A673 (cell line): ENCODE measurements at regions not wholly inside any gene's neighbourhood (a gene's known extent, or its start where the extent isn't known, plus 50 kb on each side); places are given as distances from the start of the nearest gene placed in this dataset.

Experiments
- BruUV-seq: library from RNA; stranded (reverse); fragments of 400-500 nt; replicated peaks from 2 replicates; lab custom pipeline; 2021; lab: Mats Ljungman, UMichigan
- CTCF ChIA-PET: fragments of 300-600 bp; sonication (Branson Sonifier 250); formaldehyde crosslinking; loops from one replicate; lab custom pipeline; 2022; ENCODE audit warnings: antibody characterized with exemption; lab: Charles Lee
- POLR2A ChIA-PET: fragments of 300-600 bp; sonication (Branson Sonifier 250); formaldehyde crosslinking; loops from one replicate; lab custom pipeline; 2022; ENCODE audit warnings: antibody characterized with exemption; ENCODE audit not compliant: low non-redundant PET; lab: Charles Lee
- DNase-seq: peaks from one replicate; pipeline ENCODE4 v3.0.0-alpha.2; 2015; ENCODE audit warnings: low spot score
- H3K27ac ChIP-seq: fragments of 200-600 bp; sonication (generic); 2 replicates; pipeline ENCODE4 v1.5.1; 2016; ENCODE audit warnings: mixed run types, low read depth, mild to moderate bottlenecking, mixed read lengths, antibody characterized with exemption, low read length; ENCODE audit not compliant: poor library complexity, severe bottlenecking
- H3K27me3 ChIP-seq: fragments of 200-600 bp; sonication (generic); replicated peaks from 2 replicates; pipeline ENCODE4 v1.6.1; 2017; ENCODE audit warnings: mixed run types, low read depth, mild to moderate bottlenecking, mixed read lengths, antibody characterized with exemption, low read length; ENCODE audit not compliant: insufficient read depth, poor library complexity
- H3K36me3 ChIP-seq: fragments of 200-600 bp; sonication (generic); 2 replicates; pipeline ENCODE4 v1.6.1; 2016; ENCODE audit warnings: mixed run types, mild to moderate bottlenecking, mixed read lengths, antibody characterized with exemption, low read length; ENCODE audit not compliant: insufficient read depth, poor library complexity, severe bottlenecking
- H3K4me1 ChIP-seq: fragments of 200-600 bp; sonication (generic); 2 replicates; pipeline ENCODE4 v1.6.1; 2017; ENCODE audit warnings: mixed run types, mild to moderate bottlenecking, mixed read lengths, antibody characterized with exemption, low read length; ENCODE audit not compliant: insufficient read depth, poor library complexity, severe bottlenecking
- H3K4me3 ChIP-seq: fragments of 200-600 bp; sonication (generic); 2 replicates; pipeline ENCODE4 v1.5.1; 2016; ENCODE audit warnings: low read depth, mixed run types, mild to moderate bottlenecking, mixed read lengths, low read length; ENCODE audit not compliant: poor library complexity, severe bottlenecking
- H3K9me3 ChIP-seq: fragments of 200-600 bp; sonication (generic); 2 replicates; pipeline ENCODE4 v1.6.1; 2016; ENCODE audit warnings: mixed run types, low read depth, mild to moderate bottlenecking, mixed read lengths, antibody characterized with exemption, low read length; ENCODE audit not compliant: poor library complexity, severe bottlenecking
- EZH2 ChIP-seq: fragments of 200-600 bp; sonication (generic); IDR thresholded peaks from 2 replicates; pipeline ENCODE4 v1.6.1; 2017; ENCODE audit warnings: borderline replicate concordance, low read depth, mild to moderate bottlenecking, mixed read lengths, antibody characterized with exemption, low read length; ENCODE audit not compliant: poor library complexity, severe bottlenecking
- intact Hi-C: fragments of 100-400 bp; cut with micrococcal nuclease; formaldehyde crosslinking; loops from one replicate; pipeline ENCODE4 v1.10.0; 2022; ENCODE audit not compliant: unreplicated experiment
- TF ChIP-seq, protein P1 (sequence below): fragments of 300-800, 200-600 bp; sonication (generic); conservative IDR thresholded peaks from 2 replicates; pipeline ENCODE4 v1.5.1; 2017; ENCODE audit warnings: low read depth, mild to moderate bottlenecking, antibody characterized with exemption, low read length, moderate library complexity, mixed read lengths

DNA sequence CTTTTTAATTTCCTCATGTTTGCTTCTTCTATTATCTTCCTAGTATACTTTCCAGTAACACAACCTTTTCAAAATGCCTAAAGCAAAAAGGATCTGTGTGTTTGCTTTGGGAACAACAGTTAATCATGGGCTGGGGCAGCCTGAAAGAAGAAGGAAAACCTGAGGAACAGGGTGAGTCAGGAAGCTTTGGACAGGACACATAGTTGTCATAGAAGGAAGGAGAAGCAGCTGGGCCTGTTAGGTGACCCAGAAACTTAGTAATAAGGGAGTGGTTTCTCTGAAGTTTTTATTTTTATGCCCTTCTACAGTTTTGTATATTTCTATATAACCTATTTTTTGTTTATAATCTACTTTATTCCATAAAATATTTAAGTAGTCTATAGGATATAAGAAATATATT is 61.4 kb downstream of the CD24 start:
- intact Hi-C loops = no loop called here
- CTCF ChIA-PET = no interaction called here
- no peak for DNase-seq

DNA sequence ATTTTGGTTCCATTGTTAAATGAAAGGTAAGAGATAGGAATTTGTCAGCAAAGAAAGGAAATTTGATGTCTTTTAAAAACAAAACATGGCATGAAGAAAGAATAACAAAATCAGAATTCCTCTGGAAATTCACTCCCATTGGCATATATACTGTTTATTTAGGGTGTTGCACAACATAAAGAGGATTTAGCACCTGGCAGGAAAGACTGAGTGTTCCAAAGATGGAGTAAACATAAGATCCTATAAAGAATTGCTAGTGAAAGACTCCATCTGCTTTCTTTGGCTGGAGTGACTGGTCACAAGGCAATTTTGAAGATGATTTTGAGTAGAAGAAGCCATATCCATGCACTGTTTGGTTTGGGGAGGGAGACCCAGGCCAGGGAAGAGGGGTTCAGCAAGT is 62.4 kb downstream of the CD24 start:
- no peak overlapping the region for H3K27ac ChIP-seq
- POLR2A ChIA-PET = no interaction called here
- H3K36me3 ChIP-seq = no peaks in the 10 kb centered on the region
- CTCF ChIA-PET = no interaction called here
- no peak for DNase-seq
- peaks cover 10% of the 10 kb centered on the region for H3K4me1 ChIP-seq
- intact Hi-C loops = no loop called here
- H3K27me3 ChIP-seq = no peaks in the 10 kb centered on the region
- no TSS peak for BruUV-seq
- no peaks in the 10 kb centered on the region for H3K9me3 ChIP-seq
- TF ChIP-seq, protein P1, sequence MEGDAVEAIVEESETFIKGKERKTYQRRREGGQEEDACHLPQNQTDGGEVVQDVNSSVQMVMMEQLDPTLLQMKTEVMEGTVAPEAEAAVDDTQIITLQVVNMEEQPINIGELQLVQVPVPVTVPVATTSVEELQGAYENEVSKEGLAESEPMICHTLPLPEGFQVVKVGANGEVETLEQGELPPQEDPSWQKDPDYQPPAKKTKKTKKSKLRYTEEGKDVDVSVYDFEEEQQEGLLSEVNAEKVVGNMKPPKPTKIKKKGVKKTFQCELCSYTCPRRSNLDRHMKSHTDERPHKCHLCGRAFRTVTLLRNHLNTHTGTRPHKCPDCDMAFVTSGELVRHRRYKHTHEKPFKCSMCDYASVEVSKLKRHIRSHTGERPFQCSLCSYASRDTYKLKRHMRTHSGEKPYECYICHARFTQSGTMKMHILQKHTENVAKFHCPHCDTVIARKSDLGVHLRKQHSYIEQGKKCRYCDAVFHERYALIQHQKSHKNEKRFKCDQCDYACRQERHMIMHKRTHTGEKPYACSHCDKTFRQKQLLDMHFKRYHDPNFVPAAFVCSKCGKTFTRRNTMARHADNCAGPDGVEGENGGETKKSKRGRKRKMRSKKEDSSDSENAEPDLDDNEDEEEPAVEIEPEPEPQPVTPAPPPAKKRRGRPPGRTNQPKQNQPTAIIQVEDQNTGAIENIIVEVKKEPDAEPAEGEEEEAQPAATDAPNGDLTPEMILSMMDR = no peak
- no peak for TF ChIP-seq EZH2
- no peak overlapping the region for H3K4me3 ChIP-seq

More for the DNA sequence above, 61.4 kb downstream of the CD24 start:
- TF ChIP-seq EZH2 = no peak
- TF ChIP-seq, protein P1 = no peak
- H3K27me3 ChIP-seq = no peaks in the 10 kb centered on the region
- H3K27ac ChIP-seq = no peak overlapping the region
- no peaks in the 10 kb centered on the region for H3K36me3 ChIP-seq
- no peaks in the 10 kb centered on the region for H3K9me3 ChIP-seq
- BruUV-seq = no TSS peak
- POLR2A ChIA-PET = no interaction called here
- H3K4me3 ChIP-seq = no peak overlapping the region
- H3K4me1 ChIP-seq = peaks cover 6% of the 10 kb centered on the region

- Histone ChIP-seq H3K27me3 (no peaks in the 10 kb centered on the region), H3K27ac (no peak overlapping the region), H3K36me3 (no peaks in the 10 kb centered on the region), H3K9me3 (no peaks in the 10 kb centered on the region), H3K4me3 (no peak overlapping the region), H3K4me1 (peaks cover 10% of the 10 kb centered on the region)
- DNase-seq = no peak
- BruUV-seq = no TSS peak
- ChIA-PET POLR2A (no interaction called here), CTCF (no interaction called here)
- intact Hi-C loops = no loop called here
- TF ChIP-seq, protein P1 = no peak
- no peak for TF ChIP-seq EZH2
These were observed 63.3 kb downstream of the CD24 start for GRCh38 chr6:106910999-106911949.
